K562 (cell line): ENCODE measurements at regions not wholly inside any gene's neighbourhood (a gene's known extent, or its start where the extent isn't known, plus 50 kb on each side); places are given as distances from the start of the nearest gene placed in this dataset.

Experiments used
- ATAC-seq: fragments of 200-7000 bp; cut with Tn5 transposase; 3 replicates; pipeline ENCODE4 v1.9.1; 2020; ENCODE audit warnings: moderate library complexity
- BruUV-seq: library from RNA; stranded (reverse); fragments of 400-500 nt; replicated peaks from 2 replicates; lab custom pipeline; 2021; lab: Mats Ljungman, UMichigan
- CTCF ChIA-PET: fragments of 300-600 bp; formaldehyde crosslinking; extraction: SDS; loops from one replicate; lab custom pipeline; 2021; ENCODE audit warnings: low intra/inter-chr PET ratio; lab: Yijun Ruan, JAX
- POLR2A ChIA-PET: fragments of 300-600, 350-650 bp; sonication (Branson Sonifier 250); formaldehyde crosslinking; extraction: SDS; loops from one replicate; lab custom pipeline; 2021; ENCODE audit warnings: antibody characterized with exemption, inconsistent platforms; lab: Yijun Ruan, JAX
- DNase-seq, 4 experiments: peaks; one replicate each; pipeline versions ENCODE4 v3.0.0 to v3.0.0-alpha.2; 2011 to 2018; ENCODE audit warnings: low spot score in 3 of 4, mixed read lengths in 3 of 4; ENCODE audit errors: extremely low read depth in 1 of 4
- FAIRE-seq: peaks from 2 replicates; lab custom pipeline; 2011; peaks lifted over from hg19 to GRCh38; lab: Jason Lieb, UNC
- H2AFZ ChIP-seq: 2 replicates; pipeline ENCODE4 v1.6.0; 2011; ENCODE audit warnings: low read depth, low read length, control low read depth, inconsistent platforms
- H3K27ac ChIP-seq: fragments of 200-600 bp; 3 replicates; pipeline ENCODE4 v1.8.0; 2011; ENCODE audit warnings: low read depth, mild to moderate bottlenecking, control low read depth, inconsistent platforms, low read length, moderate library complexity, mixed read lengths; ENCODE audit errors: extremely low read depth
- H3K27me3 ChIP-seq, 2 experiments: fragments of 300-600 bp in 1 of 2; 2 replicates in 1 of 2; 3 replicates in 1 of 2; pipeline versions ENCODE4 v1.6.0 to v1.8.0; 2011; ENCODE audit warnings: inconsistent platforms in 2 of 2, low read length in 2 of 2, mild to moderate bottlenecking in 1 of 2, mixed read lengths in 1 of 2, moderate library complexity in 1 of 2; ENCODE audit not compliant: control insufficient read depth in 2 of 2, insufficient read depth in 2 of 2
- H3K36me3 ChIP-seq: fragments of 300-600 bp; 3 replicates; pipeline ENCODE4 v1.8.0; 2011; ENCODE audit warnings: mild to moderate bottlenecking, low read length, inconsistent platforms; ENCODE audit not compliant: control insufficient read depth, insufficient read depth
- H3K4me1 ChIP-seq, 2 experiments: fragments of 200-600 bp in 1 of 2; replicated peaks in 1 of 2; 2 replicates in 1 of 2; 3 replicates in 1 of 2; pipeline versions ENCODE4 v1.5.1 to v1.8.0; 2011; ENCODE audit warnings: inconsistent platforms in 2 of 2, low read length in 2 of 2, mild to moderate bottlenecking in 1 of 2, mixed read lengths in 1 of 2, moderate library complexity in 1 of 2; ENCODE audit not compliant: control insufficient read depth in 2 of 2, insufficient read depth in 2 of 2
- H3K4me2 ChIP-seq: 2 replicates; pipeline ENCODE4 v1.6.1; 2011; ENCODE audit warnings: low read length, control low read depth, inconsistent platforms, mixed read lengths; ENCODE audit not compliant: insufficient read depth
- H3K4me3 ChIP-seq: fragments of 200-600 bp; sonication (generic), shearing (Covaris generic); 2 replicates; pipeline ENCODE4 v1.5.1; 2016; ENCODE audit warnings: control low read depth, inconsistent platforms
- H3K79me2 ChIP-seq: fragments of 200-600 bp; 3 replicates; pipeline ENCODE4 v1.8.0; 2011; ENCODE audit warnings: low read length, inconsistent platforms; ENCODE audit not compliant: control insufficient read depth, insufficient read depth
- H3K9ac ChIP-seq, 2 experiments: 2 replicates each; pipeline versions ENCODE4 v1.6.0 to v1.6.1; 2011; ENCODE audit warnings: low read depth in 2 of 2, low read length in 2 of 2, control low read depth in 1 of 2, inconsistent platforms in 1 of 2, mild to moderate bottlenecking in 1 of 2, mixed read lengths in 1 of 2; ENCODE audit not compliant: insufficient read depth in 1 of 2
- H3K9me1 ChIP-seq: one replicate; pipeline ENCODE4 v1.6.0; 2011; ENCODE audit warnings: inconsistent platforms, mild to moderate bottlenecking, low read length, moderate library complexity; ENCODE audit not compliant: control insufficient read depth, insufficient read depth
- H3K9me3 ChIP-seq: replicated peaks from 2 replicates; pipeline ENCODE4 v1.5.1; 2011; ENCODE audit warnings: low read depth, low read length, inconsistent platforms; ENCODE audit not compliant: control insufficient read depth, insufficient read depth
- H4K20me1 ChIP-seq: replicated peaks from 2 replicates; pipeline ENCODE4 v1.6.1; 2011; ENCODE audit warnings: low read length, inconsistent platforms, mixed read lengths; ENCODE audit not compliant: control insufficient read depth, insufficient read depth
- CBFA2T3 ChIP-seq: fragments of 450-650 bp; IDR thresholded peaks from 2 replicates; pipeline ENCODE4 v1.6.1; 2017
- KAT7 ChIP-seq: sonication (generic); formaldehyde crosslinking; IDR thresholded peaks from 2 replicates; pipeline ENCODE4 v1.8.0; 2022; ENCODE audit warnings: missing genetic modification reagents, mild to moderate bottlenecking, borderline replicate concordance
- POLR3G ChIP-seq: IDR thresholded peaks from 2 replicates; pipeline ENCODE4 v1.6.1; 2011; ENCODE audit not compliant: insufficient read length, insufficient replicate concordance; ENCODE audit errors: extremely low read depth
- RBBP5 ChIP-seq: fragments of 200-600 bp; sonication (generic); IDR thresholded peaks from 2 replicates; pipeline ENCODE4 v1.6.1; 2012; ENCODE audit warnings: borderline replicate concordance, mild to moderate bottlenecking, low read length, control low read depth, inconsistent platforms; ENCODE audit not compliant: insufficient read depth, poor library complexity, severe bottlenecking
- SMAD1 ChIP-seq: fragments of 150-350 bp; IDR thresholded peaks from 2 replicates; pipeline ENCODE4 v1.6.1; 2014; ENCODE audit warnings: low read length, low read depth; ENCODE audit not compliant: partially characterized antibody
- ZNF146 ChIP-seq: IDR thresholded peaks from one replicate; pipeline ENCODE4 v1.6.1; 2018; ENCODE audit warnings: missing compliant biosample characterization; ENCODE audit not compliant: unreplicated experiment
- ZNF445 ChIP-seq: fragments of 250-450 bp; sonication (Bioruptor Pico); IDR thresholded peaks from 2 replicates; pipeline ENCODE4 v1.4.0; 2020; ENCODE audit warnings: low read depth, mild to moderate bottlenecking, moderate library complexity
- ZNF518B ChIP-seq: fragments of 250-450 bp; sonication (Bioruptor Pico); IDR thresholded peaks from 2 replicates; pipeline ENCODE4 v1.5.0; 2021; ENCODE audit warnings: mild to moderate bottlenecking, moderate library complexity
- WGBS: fragments of 100-300 bp; shearing (Covaris generic); methylation state at CpG from one replicate; pipeline ENCODE4 v1.1.6; 2016; ENCODE audit warnings: low coverage, mixed read lengths; ENCODE audit not compliant: insufficient coverage; ENCODE audit errors: missing lambda C conversion rate; 5-methylcytosine and 5-hydroxymethylcytosine counted together
- in situ Hi-C: fragments of 300-500 bp; cut with MboI; formaldehyde crosslinking; loops from 4 replicates; pipeline ENCODE4 v1.15.0; 2018; ENCODE audit warnings: inconsistent platforms, mixed read lengths
- intact Hi-C: fragments of 100-400 bp; cut with micrococcal nuclease; formaldehyde crosslinking; loops from 2 replicates; pipeline ENCODE4 v1.14.2; 2022

GRCh38 chr17:72388765-72389473 lies 268.1 kb downstream of the SOX9 start:
- H3K27ac ChIP-seq: no peak overlapping the region
- intact Hi-C loops: no loop called here
- no peaks in the 10 kb centered on the region for H3K9me3 ChIP-seq
- H3K27me3 ChIP-seq: no peaks in the 10 kb centered on the region
- peak; percentile 26; the same call in 1 of the 2 replicates for TF ChIP-seq CBFA2T3
- no peak for TF ChIP-seq ZNF146 (CRISPR knock-in tag)
- H3K4me3 ChIP-seq: no peak overlapping the region
- H3K36me3 ChIP-seq: no peaks in the 10 kb centered on the region
- DNase-seq (no peak), ATAC-seq (no peak), FAIRE-seq (no peak)
- no peak overlapping the region for H2AFZ ChIP-seq
- no peak overlapping the region for H3K4me2 ChIP-seq
- no peaks in the 10 kb centered on the region for H3K79me2 ChIP-seq
- H4K20me1 ChIP-seq: no peaks in the 10 kb centered on the region
- H3K9me1 ChIP-seq: no peaks in the 10 kb centered on the region
- H3K4me1 ChIP-seq: no peaks in the 10 kb centered on the region
- ChIA-PET CTCF (no interaction called here), POLR2A (no interaction called here)
- WGBS: 0% methylated on average over 10 of the region's 10 CpGs
- no TSS peak for BruUV-seq
- in situ Hi-C loops: no loop called here
- no peak overlapping the region for H3K9ac ChIP-seq

- Histone ChIP-seq H3K9ac (no peak overlapping the region), H3K36me3 (no peaks in the 10 kb centered on the region), H3K9me3 (no peaks in the 10 kb centered on the region), H3K4me2 (no peak overlapping the region), H4K20me1 (no peaks in the 10 kb centered on the region), H3K4me1 (no peaks in the 10 kb centered on the region), H3K27ac (no peak overlapping the region), H3K9me1 (no peaks in the 10 kb centered on the region), H3K27me3 (0 out of 5 replicates have a peak, but pooled peaks cover 0 to 4% of the 10 kb centered on the region in 2 experiments), H3K79me2 (no peaks in the 10 kb centered on the region), H2AFZ (no peak overlapping the region), H3K4me3 (no peak overlapping the region)
- no peak for FAIRE-seq
- 0% methylated on average over 3 of the region's 3 CpGs for WGBS
- BruUV-seq: no TSS peak
- intact Hi-C loops: no loop called here
- POLR2A ChIA-PET: no interaction called here
- in situ Hi-C loops: no loop called here
- no peak for ATAC-seq
- CTCF ChIA-PET: no interaction called here
- no peak for DNase-seq
- TF ChIP-seq KAT7 (CRISPR knock-in tag) (no peak), ZNF518B (no peak), SMAD1 (no peak), ZNF445 (CRISPR knock-in tag) (no peak), POLR3G (no peak), RBBP5 (no peak)
Observed at GRCh38 chr17:72390675-72391508, 270.1 kb downstream of the SOX9 start.
